ENCODE measurements at regions not wholly inside any gene's neighbourhood (a gene's known extent, or its start where the extent isn't known, plus 50 kb on each side); places are given as distances from the start of the nearest gene placed in this dataset.
"Not testable (repeated sequence)": the region's sequence is repeated elsewhere in the genome, so short reads cannot be mapped to it uniquely, and the experiment has no call there.

DNA sequence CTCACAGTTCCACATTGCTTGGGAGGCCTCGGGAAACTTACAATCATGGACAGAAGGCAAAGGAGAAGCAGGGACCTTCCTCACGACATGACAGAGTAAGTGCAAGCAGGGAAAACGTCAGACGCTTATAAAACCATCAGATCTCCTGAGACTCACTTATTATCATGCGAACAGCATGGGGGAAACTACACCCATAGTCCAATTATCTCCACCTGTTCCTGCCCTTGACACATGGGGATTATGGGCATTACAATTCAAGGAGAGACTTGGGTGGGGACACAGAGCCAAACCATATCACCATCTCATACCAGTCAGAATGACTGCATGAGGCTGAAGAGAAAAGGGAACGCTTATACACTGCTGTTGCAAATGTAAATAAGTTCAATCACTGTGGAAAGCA lies 1066.9 kb upstream of the PCDH7 start:
- ATAC-seq (no peak), DNase-seq (ENCODE audit: low spot score) (no peak)
- intact Hi-C loops (cut with DNase I): no loop called here

DNA sequence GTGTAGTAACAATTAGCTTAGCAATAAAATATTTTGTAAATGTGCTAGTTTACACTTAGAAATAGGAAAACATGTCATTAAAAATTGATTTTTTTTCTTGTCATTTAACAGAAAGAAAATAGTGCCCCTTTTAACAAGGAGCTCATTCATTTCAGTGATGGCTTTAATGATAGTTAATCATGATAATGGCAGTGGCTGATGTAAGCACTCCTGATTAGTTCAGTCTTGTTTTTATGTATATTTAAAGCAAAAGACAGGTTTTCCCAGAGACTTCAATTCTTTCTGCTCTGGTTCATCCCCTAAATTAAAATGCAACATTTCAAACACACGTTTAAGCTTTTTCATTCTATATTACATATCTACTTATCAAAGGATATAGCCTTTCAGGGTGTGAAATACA lies 1039.5 kb upstream of the PCDH7 start:
- no peak for ATAC-seq
- intact Hi-C loops (cut with DNase I): no loop called here

DNA sequence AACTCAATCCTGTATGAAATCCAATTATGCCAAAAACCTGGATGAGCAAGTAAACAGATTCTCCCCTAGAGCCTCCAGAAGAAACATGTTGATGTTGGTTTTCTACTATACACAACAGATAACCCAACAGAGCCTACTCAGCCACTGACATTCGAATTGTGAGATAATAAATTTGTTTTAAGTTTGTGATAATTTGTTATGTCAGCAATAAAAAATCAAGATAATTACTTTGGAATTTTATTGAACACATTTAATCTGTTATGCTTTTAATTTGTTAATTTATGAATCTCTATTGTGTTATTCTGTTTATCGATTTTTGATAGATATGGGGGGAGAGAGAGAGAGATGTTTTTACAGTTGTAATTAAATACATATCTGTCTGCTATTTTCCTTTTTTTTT lies 1016.1 kb upstream of the PCDH7 start:
- intact Hi-C loops (cut with DNase I): no loop called here
- DNase-seq (ENCODE audit: low spot score): no peak
- no peak for ATAC-seq

More for the DNA sequence above, 1039.5 kb upstream of the PCDH7 start:
- no peak for DNase-seq (ENCODE audit: low spot score)

DNA sequence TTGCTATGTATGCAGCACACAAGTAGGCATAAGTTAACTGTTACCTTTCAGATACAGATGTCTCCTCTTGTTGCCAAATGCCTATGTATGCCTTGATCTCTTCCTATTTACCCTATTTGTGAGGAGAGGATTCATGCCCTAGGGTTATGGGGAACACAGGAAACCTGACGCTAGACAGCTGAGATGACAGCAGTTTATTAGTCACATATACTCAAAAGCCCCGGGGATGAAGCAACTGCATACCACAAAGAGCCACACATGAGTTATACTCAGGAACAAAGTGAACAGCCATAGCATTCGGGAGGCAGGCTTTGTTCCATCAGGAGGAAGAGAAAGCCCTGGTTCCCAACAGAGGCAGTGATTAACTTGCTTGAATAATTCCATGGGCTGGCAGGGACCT lies 1011.7 kb upstream of the PCDH7 start:
- ATAC-seq (no peak), DNase-seq (ENCODE audit: low spot score) (no peak)

DNA sequence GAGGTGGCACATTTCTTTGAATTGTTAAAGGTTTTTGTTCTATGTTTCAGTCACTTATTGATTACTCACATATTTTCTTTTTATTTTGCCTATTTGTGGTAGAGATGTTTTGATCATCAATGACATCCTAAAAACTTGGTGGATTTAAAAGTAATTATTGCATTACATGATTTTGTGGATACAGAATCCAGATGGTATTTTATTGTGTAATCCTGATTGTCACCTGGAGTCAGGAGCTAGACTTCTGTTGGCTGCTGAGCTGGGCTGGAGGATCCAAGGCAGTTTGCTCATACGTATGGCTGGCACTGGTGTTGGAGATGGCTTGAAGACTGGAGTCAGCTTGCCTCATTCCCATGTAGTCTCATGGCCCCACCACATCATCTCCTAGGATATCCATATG lies 1009.6 kb upstream of the PCDH7 start:
- ATAC-seq (no peak), DNase-seq (ENCODE audit: low spot score) (no peak)
- intact Hi-C loops (cut with DNase I): no loop called here

More for the DNA sequence above, 1011.7 kb upstream of the PCDH7 start:
- intact Hi-C loops (cut with DNase I): no loop called here

DNA sequence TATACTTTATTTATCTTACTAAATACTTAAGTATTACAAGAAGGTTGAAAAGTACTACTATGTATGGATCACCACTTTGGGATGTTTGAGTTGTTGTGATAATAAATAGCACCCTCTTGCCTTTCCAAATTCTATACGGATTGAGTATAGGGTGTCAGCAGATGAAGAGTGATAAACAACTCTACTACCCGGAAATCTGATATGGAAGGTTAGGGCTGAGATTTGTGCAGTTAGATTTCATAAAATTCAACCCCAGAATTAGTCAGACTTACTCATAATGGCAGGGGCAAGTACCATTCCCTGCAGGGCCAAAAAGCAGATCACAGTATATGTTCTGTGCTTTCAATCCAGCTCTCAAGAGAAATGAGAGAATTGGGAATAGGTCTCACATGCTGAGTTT lies 1008.9 kb upstream of the PCDH7 start:
- ATAC-seq: no peak
- DNase-seq (ENCODE audit: low spot score): no peak
- intact Hi-C loops (cut with DNase I): no loop called here

DNA sequence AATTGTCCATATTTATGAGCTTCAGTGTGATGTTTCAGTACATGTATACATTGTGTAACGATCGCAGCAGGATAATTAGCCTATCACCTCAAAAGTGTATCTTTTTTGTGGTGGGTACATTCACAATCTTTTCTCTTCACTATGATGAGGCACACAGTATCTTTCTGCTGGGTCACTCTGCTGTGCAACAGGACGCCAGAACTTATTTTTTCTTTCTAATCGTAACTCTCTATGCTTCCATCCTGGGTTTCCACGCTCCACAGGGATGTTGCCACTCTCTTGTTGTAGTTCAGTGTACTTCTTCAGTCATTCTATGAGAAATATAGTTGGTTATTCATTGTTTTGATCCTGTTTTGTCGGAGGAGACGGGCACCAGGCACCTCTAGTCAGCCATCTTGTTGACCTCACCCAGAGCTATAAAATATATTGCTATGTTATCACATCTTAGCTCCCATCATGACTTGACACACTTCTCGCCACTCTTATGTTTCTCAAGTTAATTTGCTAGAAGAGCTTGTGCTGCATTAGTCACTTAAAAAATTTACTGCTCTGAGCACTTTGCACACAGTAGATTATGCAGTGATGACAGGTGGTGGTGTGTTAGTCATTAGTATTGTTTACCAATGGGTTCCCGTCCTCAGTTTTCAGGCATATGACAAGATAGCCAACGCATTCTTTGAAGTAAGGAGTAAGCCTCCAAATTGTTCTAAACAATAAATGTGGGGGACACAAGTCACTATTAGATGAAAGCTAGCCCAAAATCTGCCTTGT lies 1002.7 kb upstream of the PCDH7 start:
- ATAC-seq: no peak
- DNase-seq (ENCODE audit: low spot score): no peak
- intact Hi-C loops (cut with DNase I): no loop called here

DNA sequence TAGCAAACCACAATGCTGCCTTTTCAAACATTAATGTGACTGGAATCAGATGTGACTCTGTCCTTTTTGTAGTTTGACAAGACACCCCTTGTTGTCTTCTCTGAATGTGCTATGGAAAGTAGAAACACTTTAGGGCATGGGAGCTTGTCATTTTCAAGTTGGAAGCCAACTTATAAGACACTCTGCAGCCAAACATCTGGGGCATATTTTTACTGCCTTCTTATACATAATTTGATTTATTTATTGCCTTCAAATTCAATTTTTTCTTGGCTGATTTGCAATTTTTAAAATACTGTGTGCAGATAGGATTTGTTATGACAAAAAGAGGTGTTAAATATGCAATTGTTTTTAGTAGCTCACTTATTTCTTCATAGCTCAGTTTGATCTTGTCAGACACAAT lies 1002.0 kb upstream of the PCDH7 start:
- DNase-seq (ENCODE audit: low spot score) (no peak), ATAC-seq (no peak)
- intact Hi-C loops (cut with DNase I): no loop called here

DNA sequence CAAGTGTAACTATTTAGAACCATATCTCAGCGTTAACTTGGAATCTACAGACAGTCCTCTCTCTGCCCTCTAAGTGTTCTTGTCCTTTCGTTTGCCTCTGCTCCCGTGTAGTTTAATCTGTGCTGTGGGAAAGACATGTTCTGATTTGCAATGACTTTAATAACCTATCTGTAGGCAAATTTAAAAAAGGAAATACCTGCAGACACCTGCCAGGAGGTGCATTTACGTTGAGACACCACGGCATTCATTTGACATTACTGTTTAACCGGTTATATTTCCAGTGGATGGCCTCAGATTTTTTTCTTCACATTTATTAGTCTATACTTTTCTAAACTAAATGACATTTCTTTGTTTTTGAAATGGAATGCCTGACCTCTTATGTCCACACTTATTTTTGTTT lies 997.9 kb upstream of the PCDH7 start:
- no peak for DNase-seq (ENCODE audit: low spot score)
- intact Hi-C loops (cut with DNase I): no loop called here
- ATAC-seq: no peak

DNA sequence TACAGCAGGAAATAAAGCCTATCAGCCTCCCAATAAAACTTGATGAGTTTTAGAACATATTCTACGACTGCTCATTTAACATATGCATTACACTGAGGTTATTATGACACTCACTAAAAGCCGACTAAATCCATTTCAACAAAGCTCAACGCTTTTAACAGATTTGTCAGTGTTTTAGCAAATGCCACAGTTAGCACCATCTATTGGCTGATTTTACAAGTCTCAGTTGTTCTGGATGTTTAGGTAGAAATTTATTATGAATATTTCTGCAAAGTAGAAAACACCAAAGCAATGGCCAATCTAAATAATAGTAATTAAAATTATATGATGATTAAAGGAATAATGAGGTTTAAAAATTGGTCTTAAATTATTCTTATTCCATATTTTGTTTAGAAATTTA lies 993.2 kb upstream of the PCDH7 start:
- no peak for DNase-seq (ENCODE audit: low spot score)
- no peak for ATAC-seq
- intact Hi-C loops (cut with DNase I): no loop called here

DNA sequence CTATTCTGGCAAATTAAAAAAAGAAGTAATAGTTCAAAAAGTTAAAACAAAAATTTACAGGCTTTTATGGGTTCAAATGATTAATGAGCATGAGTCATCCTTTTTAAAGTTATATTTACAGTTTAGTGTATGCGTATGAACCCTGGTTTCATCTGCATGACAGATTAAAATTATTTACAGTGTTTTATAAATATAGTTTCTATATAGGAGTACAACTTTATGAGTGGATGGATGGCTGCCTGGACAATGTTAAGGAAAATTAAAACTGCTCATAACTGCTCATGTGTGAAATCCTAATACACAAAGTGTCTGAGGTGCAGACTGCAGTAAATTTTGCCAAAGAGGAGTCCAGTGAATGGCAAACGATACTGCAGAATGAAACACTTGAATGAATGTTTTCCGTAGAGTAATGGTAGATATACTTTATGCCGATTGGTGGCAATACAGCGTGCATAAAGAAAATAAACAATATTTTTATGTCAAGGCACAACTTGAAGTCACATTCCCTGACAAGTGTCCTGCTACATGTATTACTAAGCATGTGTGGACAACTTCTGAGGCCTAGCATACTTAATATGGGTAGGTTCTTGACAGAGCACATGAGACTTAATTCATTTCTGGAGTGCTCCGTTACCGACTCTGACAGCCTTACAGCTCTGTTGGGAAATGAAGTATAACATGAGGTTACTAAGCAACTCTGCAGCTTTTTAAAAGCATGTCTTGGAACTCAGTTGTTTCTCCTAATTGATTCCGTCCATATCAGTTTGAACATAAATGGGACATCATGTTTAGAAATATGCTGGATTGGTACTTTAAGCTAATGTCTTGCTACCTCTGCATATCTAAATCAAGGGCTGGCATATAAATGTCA lies 985.6 kb upstream of the PCDH7 start:
- ATAC-seq: no peak
- no peak for DNase-seq (ENCODE audit: low spot score)
- intact Hi-C loops (cut with DNase I): no loop called here

DNA sequence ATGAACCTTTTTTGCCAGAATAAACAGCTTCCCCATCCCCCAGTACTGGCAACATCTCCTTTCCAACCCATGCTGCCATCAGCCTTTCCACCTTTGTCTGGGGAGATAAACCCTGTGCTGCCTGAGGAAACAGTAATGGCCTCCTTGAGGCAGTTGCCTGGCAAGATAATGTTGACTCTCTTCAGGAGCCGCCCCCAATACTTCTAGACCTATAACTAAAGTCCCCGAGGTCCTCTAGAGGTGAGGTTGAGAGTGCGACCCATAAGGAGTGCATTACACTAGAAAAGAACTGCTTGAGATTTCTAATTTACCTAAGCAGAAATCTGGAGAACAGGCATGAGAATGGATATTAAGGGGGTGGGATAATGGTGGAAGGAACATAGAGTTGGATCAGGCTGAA lies 963.2 kb upstream of the PCDH7 start:
- ATAC-seq (no peak), DNase-seq (ENCODE audit: low spot score) (no peak)
- intact Hi-C loops (cut with DNase I): no loop called here

DNA sequence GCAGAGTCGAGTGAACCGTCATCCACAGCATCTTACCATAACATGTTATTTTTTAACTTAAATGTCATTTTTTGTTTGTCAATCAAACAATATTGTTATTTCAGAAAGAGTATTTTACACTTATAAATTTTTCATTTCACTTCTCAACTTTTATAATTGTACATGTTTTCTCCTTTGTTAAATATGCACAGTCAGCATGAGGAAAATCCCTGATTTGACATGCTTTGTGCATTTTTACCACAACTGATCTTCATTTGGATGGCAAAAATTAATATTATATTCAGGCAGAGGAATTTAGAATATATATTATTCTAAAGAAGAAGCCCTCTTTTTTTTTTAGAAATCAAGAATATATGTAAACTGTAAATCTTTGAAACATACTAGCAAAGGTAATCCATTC lies 958.0 kb upstream of the PCDH7 start:
- intact Hi-C loops (cut with DNase I): no loop called here
- DNase-seq (ENCODE audit: low spot score) (no peak), ATAC-seq (no peak)

DNA sequence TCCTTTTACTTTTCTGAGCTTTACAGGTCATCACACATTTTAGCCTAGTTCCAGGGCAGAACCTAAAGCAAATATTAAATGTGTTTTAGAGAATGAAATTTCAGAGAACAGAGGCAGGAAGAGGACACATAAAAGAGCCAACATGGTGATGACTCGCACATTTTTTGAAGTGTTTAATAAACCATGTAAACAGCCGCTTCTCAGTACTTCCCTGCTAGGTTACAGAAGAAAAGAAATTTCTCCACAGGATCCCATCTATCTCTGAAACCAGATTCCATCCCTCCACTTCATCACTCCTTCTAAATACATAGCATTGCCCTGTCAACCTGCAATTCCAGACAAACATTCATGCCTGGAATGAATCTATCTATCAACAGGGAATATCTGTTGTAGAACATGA lies 949.5 kb upstream of the PCDH7 start:
- intact Hi-C loops (cut with DNase I): no loop called here
- no peak for ATAC-seq
- no peak for DNase-seq (ENCODE audit: low spot score)

DNA sequence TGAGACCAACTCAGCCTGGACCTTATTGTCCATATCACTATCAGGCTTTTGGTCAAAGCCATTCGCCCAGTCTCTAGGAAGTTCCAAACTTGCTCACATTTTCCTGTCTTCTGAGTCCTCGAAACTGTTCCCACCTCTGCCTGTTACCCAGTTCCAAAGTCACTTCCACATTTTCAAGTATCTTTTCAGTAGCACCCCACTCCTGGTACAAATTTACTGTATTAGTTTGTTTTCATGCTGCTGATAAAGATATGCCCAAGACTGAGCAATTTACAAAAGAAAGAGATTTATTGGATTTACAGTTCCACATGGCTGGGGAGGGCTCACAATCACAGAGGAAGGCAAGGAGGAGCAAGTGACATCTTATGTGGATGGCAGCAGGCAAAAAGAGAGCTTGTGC lies 932.0 kb upstream of the PCDH7 start:
- intact Hi-C loops (cut with DNase I); DNase-seq (ENCODE audit: low spot score); ATAC-seq: not testable (repeated sequence)

DNA sequence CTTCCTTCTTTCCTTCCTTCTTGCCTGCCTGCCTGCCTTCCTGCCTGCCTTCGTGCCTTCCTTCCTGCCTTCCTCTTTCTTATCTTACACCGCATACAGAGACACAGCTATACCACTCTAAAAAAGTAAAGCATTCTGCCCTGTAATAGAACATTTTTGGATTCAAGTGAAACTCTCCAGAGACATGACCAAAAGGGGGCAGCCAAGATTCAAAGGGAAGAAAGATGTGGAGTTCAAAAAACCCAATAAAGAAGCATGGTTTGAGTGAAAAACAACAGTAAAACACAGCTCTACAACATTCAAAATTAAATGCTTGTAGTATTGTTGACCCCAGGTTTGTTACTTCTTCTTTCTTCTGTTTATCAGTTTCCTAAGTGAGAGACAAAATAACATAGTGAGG lies 914.9 kb upstream of the PCDH7 start:
- intact Hi-C loops (cut with DNase I): no loop called here
- ATAC-seq (no peak), DNase-seq (ENCODE audit: low spot score) (no peak)

DNA sequence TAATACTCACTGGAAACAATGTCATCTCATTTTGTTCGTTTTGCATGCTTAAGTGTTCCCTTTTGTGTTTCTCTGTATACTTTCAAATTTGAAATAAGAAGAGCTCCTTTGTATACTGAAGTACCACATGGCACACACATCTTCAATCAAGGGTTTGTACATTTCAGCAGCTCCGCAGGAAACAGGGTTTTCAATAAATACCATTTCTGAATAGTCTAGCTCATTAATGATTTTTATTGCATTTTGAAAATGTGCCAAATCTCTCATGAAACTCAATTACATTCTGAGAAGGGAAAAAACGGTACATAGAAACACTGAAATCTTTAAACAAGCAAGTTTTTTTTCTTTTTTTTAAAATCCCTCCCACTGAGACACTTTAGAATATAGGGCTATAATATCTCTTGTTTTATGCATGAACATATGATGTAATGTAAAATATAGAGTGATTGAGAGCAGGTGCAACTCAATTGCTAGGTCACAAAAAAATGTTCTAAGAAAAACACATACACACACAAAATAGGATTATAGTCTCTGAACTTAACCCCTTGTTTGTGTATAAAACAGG lies 914.2 kb upstream of the PCDH7 start:
- DNase-seq (ENCODE audit: low spot score) (no peak), ATAC-seq (no peak)
- intact Hi-C loops (cut with DNase I): no loop called here

DNA sequence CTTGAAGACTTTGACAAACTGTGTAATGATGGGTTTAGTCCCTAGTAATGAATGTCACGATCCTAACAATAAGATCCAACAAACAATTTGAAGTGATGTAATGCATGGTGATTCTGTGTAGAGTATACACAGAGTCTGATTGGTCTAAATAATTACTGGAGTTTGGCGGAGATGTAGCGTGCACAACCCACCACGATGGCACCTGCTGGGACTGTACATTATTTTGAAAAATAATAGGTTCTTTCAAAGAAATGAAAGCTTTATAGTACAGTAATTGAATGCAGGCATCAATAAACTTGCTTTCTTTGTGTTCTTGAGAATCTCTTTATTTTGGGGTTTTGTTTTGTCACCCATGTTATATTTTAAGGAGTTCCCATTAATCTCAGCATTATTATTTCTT lies 902.2 kb upstream of the PCDH7 start:
- intact Hi-C loops (cut with DNase I): no loop called here
- DNase-seq (ENCODE audit: low spot score) (no peak), ATAC-seq (no peak)

DNA sequence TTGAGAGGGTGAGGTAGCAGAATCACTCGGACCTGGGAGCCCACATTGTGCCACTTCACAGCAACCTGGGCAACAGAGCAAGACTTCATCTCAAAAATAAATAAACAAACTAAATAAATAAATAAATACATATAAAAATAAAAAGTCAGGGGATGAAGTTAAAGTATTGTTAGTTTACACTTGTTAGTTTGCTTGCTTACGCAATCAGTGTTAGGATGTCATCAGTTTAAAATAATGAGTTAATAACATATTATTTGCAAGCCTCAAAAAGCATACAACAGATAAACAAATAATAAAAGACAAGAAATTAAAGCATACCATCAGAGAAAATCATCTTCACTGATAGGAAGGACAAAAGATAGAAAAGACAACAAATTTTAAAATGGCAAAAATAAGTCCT lies 891.1 kb upstream of the PCDH7 start:
- DNase-seq (ENCODE audit: low spot score) (no peak), ATAC-seq (no peak)
- intact Hi-C loops (cut with DNase I): no loop called here

DNA sequence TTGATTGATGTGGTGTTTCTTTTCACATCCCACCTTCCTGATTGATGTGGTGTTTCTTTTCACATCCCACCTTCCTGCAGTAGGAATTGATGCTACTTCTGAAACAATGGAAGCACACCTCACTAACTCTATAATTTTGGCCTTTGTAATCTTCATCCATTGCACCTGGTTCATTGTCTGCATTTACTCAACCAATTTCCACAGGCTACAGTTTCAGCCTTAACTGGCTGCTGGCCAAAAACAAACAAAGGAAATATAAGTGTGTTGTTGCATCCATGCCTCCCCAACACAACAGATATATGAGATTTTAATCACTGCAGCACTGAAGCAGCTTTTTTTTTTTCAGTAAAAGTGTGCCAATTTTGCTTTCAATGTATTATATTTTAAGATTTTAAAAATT lies 867.6 kb upstream of the PCDH7 start:
- intact Hi-C loops (cut with DNase I): no loop called here
- ATAC-seq (no peak), DNase-seq (ENCODE audit: low spot score) (no peak)
